CMK (cell line): ENCODE measurements at regions not wholly inside any gene's neighbourhood (a gene's known extent, or its start where the extent isn't known, plus 50 kb on each side); places are given as distances from the start of the nearest gene placed in this dataset.
"Not testable (repeated sequence)": the region's sequence is repeated elsewhere in the genome, so short reads cannot be mapped to it uniquely, and the experiment has no call there.

Experiments used
- DNase-seq: peaks from one replicate; pipeline ENCODE4 v3.0.0-alpha.2; 2010; ENCODE audit warnings: low read depth

DNA sequence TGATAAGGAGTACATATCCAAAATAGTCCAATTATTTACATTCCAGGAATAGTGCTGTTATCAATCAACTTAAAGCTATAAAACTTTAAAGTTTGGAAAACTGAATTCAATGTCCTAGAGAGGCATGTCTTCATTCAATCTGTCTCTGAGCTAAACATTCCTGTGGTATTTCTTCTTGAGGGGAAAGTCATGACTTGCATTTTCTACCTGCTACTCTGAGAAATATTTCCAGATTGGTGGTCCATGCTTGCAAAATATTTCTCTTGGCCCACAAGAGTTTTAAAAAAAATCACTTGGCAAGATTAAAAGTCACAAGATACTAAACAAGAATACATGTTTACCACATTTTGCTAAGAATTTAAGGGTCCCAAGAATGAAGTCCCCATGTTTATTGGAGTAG lies 63.6 kb upstream of the HGF start:
- DNase-seq: no peak

DNA sequence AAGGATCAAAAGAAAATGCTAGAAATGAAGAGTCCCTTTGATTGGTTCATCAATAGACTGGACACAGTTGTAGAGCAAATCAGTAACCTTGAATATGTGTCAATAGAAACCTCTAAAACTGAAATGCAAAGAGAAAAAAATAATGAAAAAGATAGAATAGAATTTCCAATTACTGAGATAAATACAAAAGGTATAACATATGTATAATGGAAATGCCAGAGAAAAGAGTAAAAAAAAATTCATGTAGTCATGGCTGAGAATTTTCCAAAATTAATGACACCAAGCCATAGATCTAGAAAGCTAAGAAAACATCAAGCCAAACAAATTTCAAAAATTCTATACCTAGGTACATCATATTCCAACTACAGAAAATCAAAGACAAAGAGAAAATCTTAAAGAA lies 62.0 kb upstream of the HGF start:
- DNase-seq: no peak

DNA sequence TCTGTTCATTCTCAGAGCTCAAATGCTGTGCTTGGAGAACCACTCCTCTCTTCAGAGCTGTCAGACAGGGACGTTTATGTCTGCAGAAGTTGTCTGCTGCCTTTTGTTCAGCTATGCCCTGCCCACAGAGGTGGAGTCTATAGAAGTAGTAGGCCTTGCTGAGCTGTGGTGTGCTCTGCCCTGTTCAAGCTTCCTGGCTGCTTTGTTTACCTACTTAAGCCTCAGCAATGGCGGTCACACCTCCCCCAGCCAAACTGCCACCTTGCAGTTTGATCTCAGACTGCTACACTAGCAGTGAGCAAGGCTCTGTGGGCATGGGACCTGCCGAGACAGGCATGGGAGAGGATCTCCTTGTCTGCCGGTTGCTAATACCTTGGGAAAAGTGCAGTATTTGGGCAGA lies 59.7 kb upstream of the HGF start:
- not testable (repeated sequence) for DNase-seq

DNA sequence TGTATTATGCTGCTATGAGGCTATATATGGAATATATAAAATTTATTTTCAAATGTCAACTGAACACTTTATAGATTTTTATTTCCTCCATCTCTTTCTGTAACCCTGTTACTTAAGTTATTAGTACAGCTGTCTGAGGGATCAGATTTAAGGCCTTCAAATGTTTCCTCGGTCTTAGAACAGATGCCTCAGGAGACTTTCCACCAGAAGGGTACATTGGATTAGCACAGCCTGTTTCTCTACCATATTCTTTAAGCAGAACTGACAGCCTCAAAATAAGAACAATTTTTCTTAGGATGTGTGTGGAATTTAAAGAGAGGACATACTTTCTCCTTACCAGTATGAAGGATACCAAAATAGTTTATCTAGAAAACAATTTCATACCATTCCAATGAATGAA lies 53.0 kb upstream of the HGF start:
- DNase-seq: no peak

DNA sequence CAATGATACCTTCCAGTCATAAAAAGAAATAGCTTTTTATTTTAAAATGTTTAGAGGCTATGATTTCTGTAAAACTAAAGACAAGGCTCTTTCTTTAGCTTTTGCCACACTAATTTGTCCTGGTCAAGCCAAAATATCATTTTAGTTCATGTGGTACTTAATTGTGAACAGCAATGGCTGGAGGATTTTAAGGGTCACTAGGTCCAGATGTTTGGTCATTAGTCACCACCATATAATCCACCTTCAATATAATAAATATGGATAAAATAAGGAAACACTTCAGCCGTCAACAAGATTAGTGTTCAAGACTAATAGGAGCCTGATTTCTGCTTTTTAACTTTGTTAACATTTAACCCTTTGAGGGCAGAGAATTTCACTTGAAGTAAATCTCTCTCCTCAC lies 50.0 kb upstream of the HGF start:
- no peak for DNase-seq
